ENCODE measurements at regions not wholly inside any gene's neighbourhood (a gene's known extent, or its start where the extent isn't known, plus 50 kb on each side); places are given as distances from the start of the nearest gene placed in this dataset.
"Not testable (repeated sequence)": the region's sequence is repeated elsewhere in the genome, so short reads cannot be mapped to it uniquely, and the experiment has no call there.

- WGBS (ENCODE audit: insufficient coverage, insufficient read length), result no CpG with 5 or more reads among the region's 4 CpGs
- H3K4me3 ChIP-seq (ENCODE audit: low read length), result no peak overlapping the region
Measured at GRCh38 chr18:73384246-73384645, 516.5 kb upstream of the NETO1 start.

GRCh38 chr18:73381699-73382036 is 513.9 kb upstream of the NETO1 start:
- Histone ChIP-seq H3K36me3 (ENCODE audit: control insufficient read depth, insufficient read depth, low read length) (no peaks in the 10 kb centered on the region), H3K9me3 (ENCODE audit: control insufficient read depth, insufficient read depth, low read length) (no peaks in the 10 kb centered on the region), H3K27me3 (ENCODE audit: control insufficient read depth, insufficient read depth, low read length) (no peaks in the 10 kb centered on the region), H3K27ac (ENCODE audit: low read length) (no peak overlapping the region), H3K4me3 (ENCODE audit: low read length) (no peak overlapping the region), H3K4me1 (ENCODE audit: control insufficient read depth, insufficient read depth, low read length) (no peaks in the 10 kb centered on the region)
- no peak for DNase-seq (ENCODE audit: low read depth, low spot score)

More at GRCh38 chr18:73384246-73384645, 516.5 kb upstream of the NETO1 start:
- no peak overlapping the region for H3K27ac ChIP-seq (ENCODE audit: low read length)
- no peaks in the 10 kb centered on the region for H3K9me3 ChIP-seq (ENCODE audit: control insufficient read depth, insufficient read depth, low read length)
- no peak for DNase-seq (ENCODE audit: low read depth, low spot score)
- H3K36me3 ChIP-seq (ENCODE audit: control insufficient read depth, insufficient read depth, low read length), result no peaks in the 10 kb centered on the region
- H3K4me1 ChIP-seq (ENCODE audit: control insufficient read depth, insufficient read depth, low read length), result no peaks in the 10 kb centered on the region
- no peaks in the 10 kb centered on the region for H3K27me3 ChIP-seq (ENCODE audit: control insufficient read depth, insufficient read depth, low read length)

GRCh38 chr18:73381016-73381698 is 513.4 kb upstream of the NETO1 start:
- H3K9me3 ChIP-seq (ENCODE audit: control insufficient read depth, insufficient read depth, low read length), result no peaks in the 10 kb centered on the region
- no CpG with 5 or more reads among the region's 2 CpGs for whole genome bisulfite sequencing (ENCODE audit: insufficient coverage, insufficient read length)
- no peaks in the 10 kb centered on the region for H3K27me3 ChIP-seq (ENCODE audit: control insufficient read depth, insufficient read depth, low read length)
- H3K36me3 ChIP-seq (ENCODE audit: control insufficient read depth, insufficient read depth, low read length), result no peaks in the 10 kb centered on the region
- H3K4me1 ChIP-seq (ENCODE audit: control insufficient read depth, insufficient read depth, low read length), result no peaks in the 10 kb centered on the region
- no peak overlapping the region for H3K27ac ChIP-seq (ENCODE audit: low read length)
- DNase-seq (ENCODE audit: low read depth, low spot score), result no peak
- no peak overlapping the region for H3K4me3 ChIP-seq (ENCODE audit: low read length)

- H3K9me3 ChIP-seq (ENCODE audit: control insufficient read depth, insufficient read depth, low read length), result no peaks in the 10 kb centered on the region
- H3K4me3 ChIP-seq (ENCODE audit: low read length), result no peak overlapping the region
- H3K4me1 ChIP-seq (ENCODE audit: control insufficient read depth, insufficient read depth, low read length), result no peaks in the 10 kb centered on the region
- no CpG with 5 or more reads among the region's 3 CpGs for WGBS (ENCODE audit: insufficient coverage, insufficient read length)
- DNase-seq (ENCODE audit: low read depth, low spot score), result no peak
- no peaks in the 10 kb centered on the region for H3K36me3 ChIP-seq (ENCODE audit: control insufficient read depth, insufficient read depth, low read length)
- no peak overlapping the region for H3K27ac ChIP-seq (ENCODE audit: low read length)
- no peaks in the 10 kb centered on the region for H3K27me3 ChIP-seq (ENCODE audit: control insufficient read depth, insufficient read depth, low read length)
Measured at GRCh38 chr18:73366713-73367112, 498.9 kb upstream of the NETO1 start.

- Histone ChIP-seq H3K27me3 (ENCODE audit: control insufficient read depth, insufficient read depth, low read length) (no peaks in the 10 kb centered on the region), H3K36me3 (ENCODE audit: control insufficient read depth, insufficient read depth, low read length) (no peaks in the 10 kb centered on the region), H3K27ac (ENCODE audit: low read length) (no peak overlapping the region), H3K4me1 (ENCODE audit: control insufficient read depth, insufficient read depth, low read length) (no peaks in the 10 kb centered on the region), H3K4me3 (ENCODE audit: low read length) (no peak overlapping the region), H3K9me3 (ENCODE audit: control insufficient read depth, insufficient read depth, low read length) (no peaks in the 10 kb centered on the region)
- WGBS (ENCODE audit: insufficient coverage, insufficient read length), result no CpG with 5 or more reads among the region's 4 CpGs
- no peak for DNase-seq (ENCODE audit: low read depth, low spot score)
Measured at GRCh38 chr18:73365018-73365417, 497.2 kb upstream of the NETO1 start.

GRCh38 chr18:73355121-73355520 is 487.3 kb upstream of the NETO1 start:
- H3K4me1 ChIP-seq (ENCODE audit: control insufficient read depth, insufficient read depth, low read length), result no peaks in the 10 kb centered on the region
- H3K36me3 ChIP-seq (ENCODE audit: control insufficient read depth, insufficient read depth, low read length), result no peaks in the 10 kb centered on the region
- DNase-seq (ENCODE audit: low read depth, low spot score), result no peak
- no CpG with 5 or more reads among the region's 1 CpG for WGBS (ENCODE audit: insufficient coverage, insufficient read length)
- H3K27me3 ChIP-seq (ENCODE audit: control insufficient read depth, insufficient read depth, low read length), result no peaks in the 10 kb centered on the region
- H3K4me3 ChIP-seq (ENCODE audit: low read length), result no peak overlapping the region
- H3K9me3 ChIP-seq (ENCODE audit: control insufficient read depth, insufficient read depth, low read length), result no peaks in the 10 kb centered on the region
- no peak overlapping the region for H3K27ac ChIP-seq (ENCODE audit: low read length)

GRCh38 chr18:73352546-73352945 is 484.8 kb upstream of the NETO1 start:
- H3K4me3 ChIP-seq (ENCODE audit: low read length), result no peak overlapping the region
- H3K4me1 ChIP-seq (ENCODE audit: control insufficient read depth, insufficient read depth, low read length), result no peaks in the 10 kb centered on the region
- H3K36me3 ChIP-seq (ENCODE audit: control insufficient read depth, insufficient read depth, low read length), result no peaks in the 10 kb centered on the region
- no peaks in the 10 kb centered on the region for H3K9me3 ChIP-seq (ENCODE audit: control insufficient read depth, insufficient read depth, low read length)
- H3K27me3 ChIP-seq (ENCODE audit: control insufficient read depth, insufficient read depth, low read length), result no peaks in the 10 kb centered on the region
- no peak for DNase-seq (ENCODE audit: low read depth, low spot score)
- H3K27ac ChIP-seq (ENCODE audit: low read length), result no peak overlapping the region
- no CpG with 5 or more reads among the region's 1 CpG for WGBS (ENCODE audit: insufficient coverage, insufficient read length)

GRCh38 chr18:73340135-73340977 is 472.6 kb upstream of the NETO1 start:
- Histone ChIP-seq H3K9me3 (ENCODE audit: control insufficient read depth, insufficient read depth, low read length) (no peaks in the 10 kb centered on the region), H3K36me3 (ENCODE audit: control insufficient read depth, insufficient read depth, low read length) (no peaks in the 10 kb centered on the region), H3K4me3 (ENCODE audit: low read length) (no peak overlapping the region), H3K4me1 (ENCODE audit: control insufficient read depth, insufficient read depth, low read length) (no peaks in the 10 kb centered on the region), H3K27me3 (ENCODE audit: control insufficient read depth, insufficient read depth, low read length) (no peaks in the 10 kb centered on the region), H3K27ac (ENCODE audit: low read length) (no peak overlapping the region)
- no peak for DNase-seq (ENCODE audit: low read depth, low spot score)
- WGBS (ENCODE audit: insufficient coverage, insufficient read length), result no CpG with 5 or more reads among the region's 8 CpGs

GRCh38 chr18:73331212-73331772 is 463.5 kb upstream of the NETO1 start:
- no peak overlapping the region for H3K4me3 ChIP-seq (ENCODE audit: low read length)
- no peaks in the 10 kb centered on the region for H3K4me1 ChIP-seq (ENCODE audit: control insufficient read depth, insufficient read depth, low read length)
- no peak overlapping the region for H3K27ac ChIP-seq (ENCODE audit: low read length)
- H3K27me3 ChIP-seq (ENCODE audit: control insufficient read depth, insufficient read depth, low read length), result no peaks in the 10 kb centered on the region
- DNase-seq (ENCODE audit: low read depth, low spot score), result peak; percentile 5
- no CpG with 5 or more reads among the region's 4 CpGs for WGBS (ENCODE audit: insufficient coverage, insufficient read length)
- no peaks in the 10 kb centered on the region for H3K36me3 ChIP-seq (ENCODE audit: control insufficient read depth, insufficient read depth, low read length)
- H3K9me3 ChIP-seq (ENCODE audit: control insufficient read depth, insufficient read depth, low read length), result no peaks in the 10 kb centered on the region

GRCh38 chr18:73330106-73330505 is 462.3 kb upstream of the NETO1 start:
- not testable (repeated sequence) for H3K4me3 ChIP-seq (ENCODE audit: low read length); H3K27ac ChIP-seq (ENCODE audit: low read length); H3K36me3 ChIP-seq (ENCODE audit: control insufficient read depth, insufficient read depth, low read length); H3K9me3 ChIP-seq (ENCODE audit: control insufficient read depth, insufficient read depth, low read length); H3K4me1 ChIP-seq (ENCODE audit: control insufficient read depth, insufficient read depth, low read length); H3K27me3 ChIP-seq (ENCODE audit: control insufficient read depth, insufficient read depth, low read length); DNase-seq (ENCODE audit: low read depth, low spot score)
- no CpG with 5 or more reads among the region's 6 CpGs for WGBS (ENCODE audit: insufficient coverage, insufficient read length)

Measured in iPS DF 6.9 (cell line).